Kidney (tissue), 13 donors: ENCODE measurements at regions not wholly inside any gene's neighbourhood (a gene's known extent, or its start where the extent isn't known, plus 50 kb on each side); places are given as distances from the start of the nearest gene placed in this dataset.

Experiments
- DNase-seq, 5 donors: peaks; one replicate each; pipeline ENCODE4 v3.0.0-alpha.2; 2013 to 2020
- FAIRE-seq: peaks from 2 replicates; lab custom pipeline; 2012; peaks lifted over from hg19 to GRCh38; lab: Jason Lieb, UNC
- H3K27ac ChIP-seq, 2 donors: one replicate each; pipeline ENCODE4 v1.7.0; 2013; ENCODE audit warnings: low read depth in 2 of 2, low read length in 2 of 2, inconsistent platforms in 1 of 2
- H3K27me3 ChIP-seq: one replicate; pipeline ENCODE4 v1.7.1; 2013; ENCODE audit warnings: low read length, inconsistent platforms; ENCODE audit not compliant: control insufficient read depth, insufficient read depth
- H3K36me3 ChIP-seq, 3 donors: one replicate each; pipeline versions ENCODE4 v1.7.0 to v1.7.1; 2013; ENCODE audit warnings: low read length in 3 of 3, control low read depth in 1 of 3, inconsistent platforms in 1 of 3; ENCODE audit not compliant: insufficient read depth in 3 of 3, control insufficient read depth in 2 of 3
- H3K4me1 ChIP-seq, 3 donors: one replicate each; pipeline versions ENCODE4 v1.7.0 to v1.7.1; 2013; ENCODE audit warnings: low read length in 3 of 3, inconsistent platforms in 1 of 3, low read depth in 1 of 3; ENCODE audit not compliant: control insufficient read depth in 2 of 3, insufficient read depth in 2 of 3
- H3K4me3 ChIP-seq, 3 donors: one replicate each; pipeline versions ENCODE4 v1.7.0 to v1.8.1; 2013; ENCODE audit warnings: low read length in 3 of 3, control low read depth in 1 of 3, inconsistent platforms in 1 of 3
- H3K9ac ChIP-seq, 3 donors: one replicate each; pipeline versions ENCODE4 v1.7.0 to v1.7.1; 2013; ENCODE audit warnings: low read length in 3 of 3, control low read depth in 1 of 3, inconsistent platforms in 1 of 3
- H3K9me3 ChIP-seq, 3 donors: one replicate each; pipeline versions ENCODE4 v1.7.0 to v1.7.1; 2013; ENCODE audit warnings: low read length in 3 of 3, control low read depth in 1 of 3, inconsistent platforms in 1 of 3; ENCODE audit not compliant: control insufficient read depth in 2 of 3, insufficient read depth in 1 of 3
- CTCF ChIP-seq: IDR thresholded peaks from 3 replicates; pipeline ENCODE4 v1.5.1; 2012; ENCODE audit warnings: mild to moderate bottlenecking, moderate library complexity, borderline replicate concordance; ENCODE audit not compliant: insufficient read depth; ENCODE audit errors: extremely low read depth
- intact Hi-C: fragments of 100-400 bp; cut with DNase I; formaldehyde crosslinking; loops from one replicate; pipeline ENCODE4 v1.11.1; 2022
- donor health status: control.
- donor health status: control.
- donor health status: control.
- donor health status: control.
- donor health status: control.
- donor health status: DM: yes; HTN: yes; CAD: no.
- donor health status: Normal renal cell carcinoma (clear cell type).

- Histone ChIP-seq H3K27me3 (no peaks in the 10 kb centered on the region), H3K4me3 (no peak overlapping the region), H3K4me1 (no peaks in the 10 kb centered on the region), H3K36me3 (no peaks in the 10 kb centered on the region), H3K9ac (no peak overlapping the region), H3K9me3 (no peaks in the 10 kb centered on the region), H3K27ac (no peak overlapping the region)
- FAIRE-seq (no peak), DNase-seq (no peak)
- TF ChIP-seq CTCF: no peak
- intact Hi-C loops: no loop called here
Observed at GRCh38 chr1:72704841-72705477, 422.6 kb upstream of the NEGR1 start.

GRCh38 chr1:72697410-72697809, 415.1 kb upstream of the NEGR1 start:
- no peaks in the 10 kb centered on the region for H3K27me3 ChIP-seq
- H3K9ac ChIP-seq: no peak overlapping the region
- peaks cover 0 to 5% (median 2%) of the 10 kb centered on the region in 3 donors for H3K9me3 ChIP-seq
- no peak overlapping the region for H3K4me3 ChIP-seq
- no peaks in the 10 kb centered on the region for H3K36me3 ChIP-seq
- DNase-seq (no peak), FAIRE-seq (no peak)
- intact Hi-C loops: no loop called here
- H3K4me1 ChIP-seq: no peaks in the 10 kb centered on the region
- H3K27ac ChIP-seq: no peak overlapping the region
- no peak for TF ChIP-seq CTCF

- no peak for TF ChIP-seq CTCF
- DNase-seq (no peak), FAIRE-seq (no peak)
- Histone ChIP-seq H3K9me3 (peaks cover 0 to 5% (median 3%) of the 10 kb centered on the region in 3 donors), H3K4me1 (no peaks in the 10 kb centered on the region), H3K36me3 (no peaks in the 10 kb centered on the region), H3K27me3 (no peaks in the 10 kb centered on the region), H3K4me3 (no peak overlapping the region), H3K9ac (no peak overlapping the region), H3K27ac (no peak overlapping the region)
- intact Hi-C loops: no loop called here
Observed at GRCh38 chr1:72693899-72694298, 411.6 kb upstream of the NEGR1 start.

- TF ChIP-seq CTCF: no peak
- Histone ChIP-seq H3K27me3 (no peaks in the 10 kb centered on the region), H3K36me3 (no peaks in the 10 kb centered on the region), H3K9ac (no peak overlapping the region), H3K27ac (no peak overlapping the region), H3K9me3 (peaks cover 0 to 5% (median 3%) of the 10 kb centered on the region in 3 donors), H3K4me3 (no peak overlapping the region), H3K4me1 (no peaks in the 10 kb centered on the region)
- FAIRE-seq (no peak), DNase-seq (no peak)
- intact Hi-C loops: no loop called here
Observed at GRCh38 chr1:72693376-72693775, 411.0 kb upstream of the NEGR1 start.
